ENCODE measurements at regions not wholly inside any gene's neighbourhood (a gene's known extent, or its start where the extent isn't known, plus 50 kb on each side); places are given as distances from the start of the nearest gene placed in this dataset.

DNA sequence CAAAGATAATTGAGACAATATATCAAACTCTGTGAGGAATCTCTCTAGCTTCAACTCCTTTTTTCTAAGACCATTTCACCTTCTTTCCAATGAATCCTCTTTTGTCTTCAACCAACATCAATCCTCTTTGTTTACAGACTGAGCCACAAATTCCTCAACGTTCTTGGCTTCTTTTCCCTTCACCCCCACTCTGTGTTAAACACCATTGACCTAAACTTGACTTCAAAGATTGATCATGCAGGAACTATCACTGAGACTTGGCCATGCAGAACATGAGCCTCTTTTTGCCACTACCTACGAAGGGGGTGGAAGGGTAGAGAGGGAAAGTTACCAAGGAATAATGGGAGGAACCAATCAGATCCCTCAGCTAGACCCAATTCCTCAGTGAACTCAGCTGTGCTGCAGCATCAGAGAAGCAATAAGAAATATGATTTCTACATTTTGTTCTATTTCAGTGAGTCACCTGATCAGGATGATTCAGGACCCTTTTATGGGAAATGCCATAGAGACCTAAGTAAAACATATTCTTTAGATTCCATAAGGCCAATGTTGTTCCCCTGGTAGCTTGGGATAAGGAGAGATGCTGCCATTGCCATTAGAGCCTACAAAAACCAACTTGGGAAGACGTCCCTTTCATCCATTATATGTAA, 187.7 kb upstream of the RGMB start:
- WGBS = 75% methylated on average over 2 of the region's 3 CpGs
- Histone ChIP-seq H3K4me1 (ENCODE audit: insufficient read depth, low read length) (no peaks in the 10 kb centered on the region), H3K36me3 (ENCODE audit: insufficient read depth, low read length) (no peaks in the 10 kb centered on the region), H3K4me3 (ENCODE audit: low read length) (no peak overlapping the region), H3K27me3 (ENCODE audit: insufficient read depth, low read length) (no peaks in the 10 kb centered on the region), H3K9ac (ENCODE audit: low read depth, low read length) (no peak overlapping the region), H3K27ac (ENCODE audit: low read depth, low read length) (no peak overlapping the region), H3K9me3 (ENCODE audit: insufficient read depth, low read depth, low read length) (no peaks in the 10 kb centered on the region)

DNA sequence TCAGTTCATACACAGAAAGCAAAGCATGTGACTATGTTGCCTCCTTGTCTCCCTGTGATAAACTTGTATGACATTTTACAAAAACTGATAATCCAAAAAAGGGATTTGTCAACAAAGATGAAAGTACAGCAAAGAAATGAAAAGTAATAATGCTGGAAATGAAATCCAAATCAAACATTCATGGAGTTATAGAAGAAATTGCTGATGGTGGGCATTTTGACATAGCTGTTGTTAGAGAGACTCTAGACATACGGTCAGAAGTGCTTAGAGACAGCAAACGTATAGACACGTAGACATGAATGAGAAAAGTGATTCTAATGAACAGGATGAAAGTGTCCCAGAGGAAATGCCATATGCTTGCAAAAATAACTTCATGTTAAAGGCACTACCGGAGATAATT, 186.9 kb upstream of the RGMB start:
- Histone ChIP-seq H3K9ac (ENCODE audit: low read depth, low read length) (no peak overlapping the region), H3K9me3 (ENCODE audit: insufficient read depth, low read depth, low read length) (no peaks in the 10 kb centered on the region), H3K27ac (ENCODE audit: low read depth, low read length) (no peak overlapping the region), H3K4me3 (ENCODE audit: low read length) (no peak overlapping the region), H3K36me3 (ENCODE audit: insufficient read depth, low read length) (no peaks in the 10 kb centered on the region), H3K4me1 (ENCODE audit: insufficient read depth, low read length) (no peaks in the 10 kb centered on the region), H3K27me3 (ENCODE audit: insufficient read depth, low read length) (no peaks in the 10 kb centered on the region)
- WGBS = 95% methylated on average over 4 of the region's 4 CpGs

DNA sequence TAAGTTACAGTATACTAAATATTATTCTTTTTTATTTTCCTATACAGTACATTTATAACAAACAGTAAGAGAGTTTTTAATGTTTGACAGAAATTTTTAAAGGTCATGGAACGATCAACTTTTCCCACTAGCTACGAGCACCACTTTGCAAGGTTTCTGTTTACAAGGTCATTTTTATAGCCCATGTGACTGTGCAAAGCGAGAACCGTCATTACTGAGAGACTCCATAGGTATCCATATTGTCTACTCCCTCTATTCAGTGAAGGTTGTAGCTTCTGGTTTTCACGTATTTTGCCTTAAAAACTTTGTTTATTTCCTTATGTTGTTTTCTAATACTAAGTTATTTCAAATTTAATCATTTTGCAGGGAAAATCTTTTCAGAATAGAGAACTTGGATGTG, 186.3 kb upstream of the RGMB start:
- 92% methylated on average over 4 of the region's 5 CpGs for WGBS
- Histone ChIP-seq H3K27me3 (ENCODE audit: insufficient read depth, low read length) (no peaks in the 10 kb centered on the region), H3K36me3 (ENCODE audit: insufficient read depth, low read length) (no peaks in the 10 kb centered on the region), H3K4me1 (ENCODE audit: insufficient read depth, low read length) (no peaks in the 10 kb centered on the region), H3K9me3 (ENCODE audit: insufficient read depth, low read depth, low read length) (no peaks in the 10 kb centered on the region), H3K4me3 (ENCODE audit: low read length) (no peak overlapping the region), H3K27ac (ENCODE audit: low read depth, low read length) (no peak overlapping the region), H3K9ac (ENCODE audit: low read depth, low read length) (no peak overlapping the region)

DNA sequence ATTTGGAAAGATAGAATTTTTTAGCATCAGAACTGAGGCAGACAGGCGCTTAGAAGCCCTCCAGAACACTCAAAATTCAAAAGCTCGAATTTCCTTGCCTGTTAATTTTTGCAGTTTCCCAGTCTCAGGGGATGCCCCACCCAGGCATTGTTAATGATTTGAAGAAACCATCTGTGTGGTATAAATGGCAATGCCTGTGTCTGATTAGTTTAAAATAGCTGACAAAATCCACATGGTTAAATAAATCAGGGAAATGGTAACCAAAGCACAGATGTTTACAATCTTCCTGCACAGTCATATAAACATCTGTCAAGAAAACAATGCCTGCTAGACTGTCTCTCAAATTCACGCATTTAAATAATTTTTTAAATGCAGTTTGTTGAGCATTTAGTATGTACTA, 185.2 kb upstream of the RGMB start:
- no peak overlapping the region for H3K27ac ChIP-seq (ENCODE audit: low read depth, low read length)
- no peaks in the 10 kb centered on the region for H3K4me1 ChIP-seq (ENCODE audit: insufficient read depth, low read length)
- WGBS = 86% methylated on average over 2 of the region's 3 CpGs
- H3K4me3 ChIP-seq (ENCODE audit: low read length) = no peak overlapping the region
- no peaks in the 10 kb centered on the region for H3K27me3 ChIP-seq (ENCODE audit: insufficient read depth, low read length)
- no peaks in the 10 kb centered on the region for H3K36me3 ChIP-seq (ENCODE audit: insufficient read depth, low read length)
- no peaks in the 10 kb centered on the region for H3K9me3 ChIP-seq (ENCODE audit: insufficient read depth, low read depth, low read length)
- H3K9ac ChIP-seq (ENCODE audit: low read depth, low read length) = no peak overlapping the region

DNA sequence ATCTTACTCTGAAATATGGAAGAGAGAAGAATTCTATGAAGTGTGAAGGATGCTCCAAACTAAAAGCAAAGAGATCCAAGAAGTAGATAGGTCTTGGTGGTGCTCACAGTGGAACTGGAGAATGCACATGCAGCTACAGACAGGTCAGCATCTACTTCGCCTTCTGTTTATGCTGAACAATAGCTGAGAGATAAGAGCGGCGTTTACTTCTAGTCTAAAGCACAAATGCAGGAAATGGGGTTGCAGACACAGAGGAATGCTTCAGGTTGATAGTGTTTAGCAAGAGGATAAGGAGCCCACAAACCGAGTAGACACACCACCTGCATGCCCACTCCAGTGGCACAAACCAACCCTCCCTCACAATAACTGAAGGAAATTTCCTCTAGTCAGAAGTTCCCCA, 180.0 kb upstream of the RGMB start:
- H3K27ac ChIP-seq (ENCODE audit: low read depth, low read length) = no peak overlapping the region
- H3K4me3 ChIP-seq (ENCODE audit: low read length) = no peak overlapping the region
- WGBS = 91% methylated on average over 4 of the region's 4 CpGs
- no peaks in the 10 kb centered on the region for H3K4me1 ChIP-seq (ENCODE audit: insufficient read depth, low read length)
- H3K27me3 ChIP-seq (ENCODE audit: insufficient read depth, low read length) = no peaks in the 10 kb centered on the region
- H3K9ac ChIP-seq (ENCODE audit: low read depth, low read length) = no peak overlapping the region
- no peaks in the 10 kb centered on the region for H3K36me3 ChIP-seq (ENCODE audit: insufficient read depth, low read length)
- no peaks in the 10 kb centered on the region for H3K9me3 ChIP-seq (ENCODE audit: insufficient read depth, low read depth, low read length)

DNA sequence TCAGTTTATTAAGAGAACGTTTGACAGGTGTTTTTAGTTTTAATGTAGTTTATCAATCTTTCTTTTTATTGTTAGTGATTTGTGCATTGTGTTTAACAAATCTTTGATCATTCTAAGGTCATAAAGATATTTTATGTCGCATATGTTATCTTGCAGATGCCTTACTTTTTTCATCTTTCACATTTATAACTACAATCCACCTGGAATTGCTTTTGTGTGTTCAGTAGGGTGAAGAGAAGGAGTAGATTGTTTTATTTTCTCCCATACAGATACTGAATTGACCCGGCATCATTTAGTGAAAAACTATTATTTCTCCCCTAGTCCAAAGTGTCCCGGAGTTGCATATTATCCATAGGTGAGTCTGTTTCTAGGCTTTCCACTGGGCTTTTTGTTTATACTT, 179.4 kb upstream of the RGMB start:
- Histone ChIP-seq H3K27ac (ENCODE audit: low read depth, low read length) (no peak overlapping the region), H3K27me3 (ENCODE audit: insufficient read depth, low read length) (no peaks in the 10 kb centered on the region), H3K9me3 (ENCODE audit: insufficient read depth, low read depth, low read length) (no peaks in the 10 kb centered on the region), H3K4me1 (ENCODE audit: insufficient read depth, low read length) (no peaks in the 10 kb centered on the region), H3K4me3 (ENCODE audit: low read length) (no peak overlapping the region), H3K36me3 (ENCODE audit: insufficient read depth, low read length) (no peaks in the 10 kb centered on the region), H3K9ac (ENCODE audit: low read depth, low read length) (no peak overlapping the region)
- 89% methylated on average over 3 of the region's 4 CpGs for WGBS

DNA sequence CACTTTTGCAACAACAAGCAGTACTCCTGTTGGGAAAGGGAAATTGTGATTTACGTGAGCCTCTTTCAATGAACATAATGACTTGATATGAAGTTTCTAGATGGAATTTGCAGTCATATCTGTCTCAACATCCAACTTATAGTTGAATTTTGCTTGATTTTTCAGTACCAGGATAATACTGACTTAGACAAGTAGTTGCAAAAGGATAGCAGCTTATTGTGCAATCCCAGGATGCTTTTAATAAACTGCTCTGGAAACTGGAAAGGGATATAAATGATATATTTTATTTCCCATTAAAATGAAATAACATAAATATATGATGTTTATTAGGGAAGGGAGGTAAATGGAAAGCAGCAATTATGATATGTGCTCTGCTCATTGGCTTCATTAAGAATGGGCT, 174.4 kb upstream of the RGMB start:
- Histone ChIP-seq H3K9ac (ENCODE audit: low read depth, low read length) (no peak overlapping the region), H3K27ac (ENCODE audit: low read depth, low read length) (no peak overlapping the region), H3K27me3 (ENCODE audit: insufficient read depth, low read length) (no peaks in the 10 kb centered on the region), H3K4me1 (ENCODE audit: insufficient read depth, low read length) (no peaks in the 10 kb centered on the region), H3K36me3 (ENCODE audit: insufficient read depth, low read length) (no peaks in the 10 kb centered on the region), H3K9me3 (ENCODE audit: insufficient read depth, low read depth, low read length) (peaks cover 10% of the 10 kb centered on the region; the same call in 1 of the 2 replicates), H3K4me3 (ENCODE audit: low read length) (no peak overlapping the region)
- 100% methylated on average over 1 of the region's 1 CpG for WGBS

GRCh38 chr5:98602534-98603112, 170.8 kb upstream of the RGMB start:
- no peaks in the 10 kb centered on the region for H3K27me3 ChIP-seq (ENCODE audit: insufficient read depth, low read length)
- H3K9ac ChIP-seq (ENCODE audit: low read depth, low read length) = no peak overlapping the region
- peaks cover 10% of the 10 kb centered on the region; the same call in 1 of the 2 replicates for H3K9me3 ChIP-seq (ENCODE audit: insufficient read depth, low read depth, low read length)
- H3K4me3 ChIP-seq (ENCODE audit: low read length) = no peak overlapping the region
- no peaks in the 10 kb centered on the region for H3K36me3 ChIP-seq (ENCODE audit: insufficient read depth, low read length)
- H3K27ac ChIP-seq (ENCODE audit: low read depth, low read length) = no peak overlapping the region
- H3K4me1 ChIP-seq (ENCODE audit: insufficient read depth, low read length) = 0 out of 2 replicates have a peak, but pooled peaks cover 3% of the 10 kb centered on the region

DNA sequence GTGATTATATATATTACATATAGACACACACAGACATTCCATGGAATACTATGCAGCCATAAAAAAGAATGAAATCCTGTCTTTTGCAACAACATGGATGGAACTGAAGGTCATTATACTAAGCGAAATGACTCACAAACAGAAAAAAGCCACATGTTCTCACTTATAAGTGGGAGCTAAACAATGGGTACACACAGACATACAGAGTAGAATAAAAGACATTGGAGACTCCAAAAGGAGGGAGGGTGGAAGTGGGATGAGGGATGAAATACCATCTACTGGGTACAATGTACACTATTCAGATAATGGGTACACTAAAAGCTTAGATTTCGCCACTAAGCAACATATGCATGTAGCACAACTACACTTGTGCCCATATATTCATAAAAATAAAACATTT, 170.0 kb upstream of the RGMB start:
- Histone ChIP-seq H3K4me3 (ENCODE audit: low read length) (no peak overlapping the region), H3K36me3 (ENCODE audit: insufficient read depth, low read length) (no peaks in the 10 kb centered on the region), H3K27ac (ENCODE audit: low read depth, low read length) (no peak overlapping the region), H3K4me1 (ENCODE audit: insufficient read depth, low read length) (0 out of 2 replicates have a peak, but pooled peaks cover 3% of the 10 kb centered on the region), H3K9ac (ENCODE audit: low read depth, low read length) (no peak overlapping the region), H3K9me3 (ENCODE audit: insufficient read depth, low read depth, low read length) (peaks cover 10% of the 10 kb centered on the region; the same call in 1 of the 2 replicates), H3K27me3 (ENCODE audit: insufficient read depth, low read length) (no peaks in the 10 kb centered on the region)
- WGBS = 50% methylated on average over 1 of the region's 2 CpGs

DNA sequence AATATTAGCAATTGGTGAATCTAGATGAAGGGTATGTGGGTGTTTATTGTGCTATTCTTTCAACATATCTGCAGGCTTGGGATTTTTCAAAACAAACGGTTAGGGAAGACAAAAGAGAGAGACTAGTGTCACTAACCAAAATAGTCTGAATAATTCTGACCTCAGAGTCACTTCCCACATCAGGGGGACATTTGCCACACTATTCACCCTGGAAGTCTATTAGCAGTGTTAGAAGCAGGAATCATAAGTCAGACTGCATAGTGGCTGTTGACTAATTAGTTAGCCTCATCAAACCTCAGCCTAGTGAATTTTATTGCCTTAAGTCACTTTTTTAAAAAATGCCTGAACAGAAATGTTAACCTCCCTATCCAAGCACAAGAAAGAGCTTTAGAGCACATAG, 169.2 kb upstream of the RGMB start:
- Histone ChIP-seq H3K4me1 (ENCODE audit: insufficient read depth, low read length) (0 out of 2 replicates have a peak, but pooled peaks cover 3% of the 10 kb centered on the region), H3K9me3 (ENCODE audit: insufficient read depth, low read depth, low read length) (peaks cover 9% of the 10 kb centered on the region; the same call in 1 of the 2 replicates), H3K27ac (ENCODE audit: low read depth, low read length) (no peak overlapping the region), H3K9ac (ENCODE audit: low read depth, low read length) (no peak overlapping the region), H3K27me3 (ENCODE audit: insufficient read depth, low read length) (no peaks in the 10 kb centered on the region), H3K4me3 (ENCODE audit: low read length) (no peak overlapping the region), H3K36me3 (ENCODE audit: insufficient read depth, low read length) (no peaks in the 10 kb centered on the region)
- WGBS = 80% methylated on average over 1 of the region's 1 CpG

- H3K9ac ChIP-seq (ENCODE audit: low read depth, low read length) = no peak overlapping the region
- H3K36me3 ChIP-seq (ENCODE audit: insufficient read depth, low read length) = no peaks in the 10 kb centered on the region
- 74% methylated on average over 3 of the region's 4 CpGs for WGBS
These were observed 168.6 kb upstream of the RGMB start for GRCh38 chr5:98604721-98605425.

More at GRCh38 chr5:98604721-98605425, 168.6 kb upstream of the RGMB start:
- H3K27ac ChIP-seq (ENCODE audit: low read depth, low read length) = no peak overlapping the region
- no peak overlapping the region for H3K4me3 ChIP-seq (ENCODE audit: low read length)
- H3K27me3 ChIP-seq (ENCODE audit: insufficient read depth, low read length) = no peaks in the 10 kb centered on the region
- peaks cover 6% of the 10 kb centered on the region; the same call in 1 of the 2 replicates for H3K9me3 ChIP-seq (ENCODE audit: insufficient read depth, low read depth, low read length)
- H3K4me1 ChIP-seq (ENCODE audit: insufficient read depth, low read length) = 0 out of 2 replicates have a peak, but pooled peaks cover 3% of the 10 kb centered on the region
